Right ventricle myocardium inferior (tissue), 1 donor: ENCODE measurements at regions not wholly inside any gene's neighbourhood (a gene's known extent, or its start where the extent isn't known, plus 50 kb on each side); places are given as distances from the start of the nearest gene placed in this dataset.
A peak's percentile ranks its signal among the peaks of the same experiment; 100 is the strongest.
"Not testable (repeated sequence)": the region's sequence is repeated elsewhere in the genome, so short reads cannot be mapped to it uniquely, and the experiment has no call there.

Experiments used
- ATAC-seq: fragments of 200-7000 bp; cut with Tn5 transposase; one replicate; pipeline ENCODE4 v1.9.1; 2020; ENCODE audit warnings: mild to moderate bottlenecking, moderate library complexity
- DNase-seq: peaks from one replicate; pipeline ENCODE4 v3.0.0; 2021; ENCODE audit errors: missing footprints
- intact Hi-C: fragments of 100-400 bp; cut with DNase I; formaldehyde crosslinking; loops from one replicate; pipeline ENCODE4 v1.11.0; 2022
- donor health status: DM: no; HTN: yes; CAD: no; lungs with severe emphysema.

DNA sequence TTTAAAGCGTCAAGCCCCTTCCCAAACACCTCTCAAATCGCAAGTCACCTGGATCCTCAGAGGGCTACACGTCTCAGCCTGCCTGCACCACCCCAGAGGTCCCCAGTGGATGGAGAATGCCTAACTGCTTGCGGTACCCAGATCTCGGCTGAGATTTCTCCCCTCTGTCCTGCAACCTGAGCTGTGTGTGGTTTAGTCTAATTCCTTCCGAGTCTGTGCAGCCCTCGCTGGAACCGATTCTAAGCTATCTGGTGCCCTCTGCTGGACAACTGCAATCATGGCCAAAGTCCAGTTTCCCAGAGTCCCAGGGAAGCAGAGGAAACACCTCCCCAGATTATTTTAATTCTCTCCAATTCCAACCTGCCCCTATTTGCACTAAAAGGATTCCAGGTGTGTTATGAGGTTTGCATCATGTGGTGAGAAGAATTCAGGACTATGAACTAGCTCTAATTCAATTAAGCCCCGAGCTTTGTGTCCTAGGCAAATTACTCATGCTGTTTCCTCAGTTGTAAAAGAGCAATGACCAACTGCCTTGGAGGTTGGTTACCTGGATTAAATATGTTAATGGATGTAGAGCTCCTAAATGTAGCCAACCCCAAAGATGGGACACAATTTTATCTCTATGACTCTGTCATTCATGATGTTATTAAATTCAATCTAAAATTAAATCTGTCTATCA, 276.1 kb upstream of the NCKAP5 start:
- intact Hi-C loops, result loop anchor here (5.0 kb wide), 1 partner anchor 1297 kb away; no protein-coding TSS in a partner anchor
- ATAC-seq, result peak; percentile 54
- DNase-seq, result no peak

DNA sequence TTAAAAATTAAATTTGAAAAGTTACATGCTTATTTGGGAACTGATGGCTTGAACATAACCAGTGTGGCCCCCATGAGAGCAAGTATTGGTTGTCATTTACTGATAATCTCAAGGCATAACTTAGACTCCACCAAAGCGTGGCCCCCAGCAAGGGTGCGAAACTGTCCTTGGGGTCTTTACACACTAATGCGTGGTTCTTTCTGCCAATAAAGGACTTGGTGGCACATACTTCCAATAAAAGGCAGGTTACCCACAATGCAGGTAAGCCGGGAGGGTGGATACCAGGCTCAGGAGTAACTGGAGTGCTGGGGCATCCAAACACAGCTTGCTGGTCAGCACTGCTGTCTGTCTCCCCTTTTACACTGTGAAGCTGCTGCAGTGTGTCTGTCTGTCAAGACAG, 278.2 kb upstream of the NCKAP5 start:
- ATAC-seq (no peak), DNase-seq (no peak)
- intact Hi-C loops, result no loop called here

DNA sequence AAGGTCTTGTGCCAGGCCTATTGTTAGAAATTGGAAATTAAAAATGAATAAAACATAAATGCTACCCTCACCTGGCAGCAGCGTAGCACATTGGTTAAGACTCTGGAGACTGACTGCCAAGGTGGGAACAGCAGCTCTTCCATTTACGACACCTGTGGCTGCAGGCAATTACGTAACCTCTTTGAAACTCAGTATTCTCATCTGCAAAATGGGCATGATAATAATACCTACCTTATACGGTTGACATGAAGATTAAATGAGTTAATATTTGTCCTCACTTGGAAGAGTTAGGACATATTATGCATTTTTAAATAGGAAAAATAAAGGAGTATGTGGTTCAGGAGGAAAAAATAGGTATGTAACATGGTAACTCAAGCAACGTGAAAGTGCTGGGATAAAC, 279.3 kb upstream of the NCKAP5 start:
- intact Hi-C loops, result no loop called here
- ATAC-seq, result no peak

DNA sequence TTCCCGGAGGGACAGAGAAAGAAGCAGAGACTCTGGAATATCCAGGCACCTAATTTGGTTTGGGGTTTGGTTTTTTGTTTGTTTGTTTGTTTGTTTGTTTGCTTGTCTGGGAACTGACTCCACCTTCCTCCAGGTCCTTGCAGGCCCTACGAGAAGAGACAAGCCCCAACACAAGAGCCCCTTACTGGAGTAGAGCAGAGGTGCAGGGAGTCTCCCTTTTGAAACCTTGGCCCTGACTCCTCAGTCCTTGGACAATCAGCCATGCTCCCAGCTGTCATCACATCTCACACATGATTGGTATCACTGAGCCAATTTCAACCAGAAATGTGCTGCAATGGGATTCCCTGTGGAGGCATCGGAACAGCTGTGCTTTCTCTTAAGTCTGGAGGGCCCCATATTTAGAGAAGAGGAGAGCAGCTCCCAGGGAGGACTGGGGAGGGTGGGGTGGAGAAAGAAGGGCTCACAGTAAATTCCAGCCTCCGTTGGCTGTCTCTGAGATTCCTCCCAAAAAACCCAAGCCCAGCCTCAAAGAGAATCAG, 279.9 kb upstream of the NCKAP5 start:
- ATAC-seq (peak; percentile 76), DNase-seq (no peak)
- intact Hi-C loops, result no loop called here

More for the DNA sequence above, 279.3 kb upstream of the NCKAP5 start:
- DNase-seq, result no peak

DNA sequence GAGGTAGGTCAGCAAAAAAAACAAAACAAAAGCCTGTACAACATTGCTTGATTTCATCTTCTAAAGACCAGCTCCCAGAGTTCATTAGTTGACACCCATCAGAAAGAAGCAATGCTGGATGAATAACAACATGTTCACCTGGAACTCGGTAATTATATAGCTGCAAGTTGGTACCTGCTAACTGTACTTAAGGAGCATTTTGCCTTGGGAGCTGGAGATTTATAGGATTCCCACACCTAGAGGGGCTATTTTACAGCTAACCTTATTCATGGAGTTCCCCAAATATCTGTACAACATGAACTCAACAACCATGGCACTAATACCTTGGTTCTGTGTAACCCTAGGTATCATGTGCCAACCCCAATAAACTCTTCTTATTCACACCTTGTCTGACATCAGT, 281.1 kb upstream of the NCKAP5 start:
- intact Hi-C loops, result no loop called here
- ATAC-seq (no peak), DNase-seq (no peak)

DNA sequence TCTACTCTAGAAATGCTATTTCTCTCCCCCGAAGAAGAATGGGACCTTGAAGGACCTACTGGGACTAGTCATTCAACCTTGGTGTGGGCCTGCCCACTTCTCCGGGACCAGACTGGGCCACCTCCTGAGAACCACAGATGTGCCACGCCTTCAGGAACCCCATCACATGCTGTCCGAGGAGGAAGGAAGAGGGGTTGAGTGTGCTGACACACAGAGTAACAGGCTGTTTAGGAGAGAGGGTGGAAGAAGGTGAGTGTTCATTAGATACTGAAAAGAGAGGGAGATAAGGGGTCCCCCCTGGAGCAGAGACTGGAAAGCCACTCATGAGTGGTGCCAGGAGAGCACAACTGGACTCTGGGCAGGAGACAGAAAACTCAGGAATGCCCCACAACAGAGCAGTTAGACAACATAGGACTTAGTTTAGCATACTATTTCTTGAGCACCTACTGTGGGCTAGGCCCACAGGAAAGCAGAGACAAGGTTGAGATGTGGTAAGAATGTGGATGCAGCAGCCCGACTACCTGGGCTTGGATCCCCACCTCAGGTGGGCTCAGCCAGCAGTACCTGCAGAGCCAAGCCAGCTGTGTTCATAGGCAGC, 286.4 kb upstream of the NCKAP5 start:
- ATAC-seq (no peak), DNase-seq (no peak)
- intact Hi-C loops, result no loop called here

DNA sequence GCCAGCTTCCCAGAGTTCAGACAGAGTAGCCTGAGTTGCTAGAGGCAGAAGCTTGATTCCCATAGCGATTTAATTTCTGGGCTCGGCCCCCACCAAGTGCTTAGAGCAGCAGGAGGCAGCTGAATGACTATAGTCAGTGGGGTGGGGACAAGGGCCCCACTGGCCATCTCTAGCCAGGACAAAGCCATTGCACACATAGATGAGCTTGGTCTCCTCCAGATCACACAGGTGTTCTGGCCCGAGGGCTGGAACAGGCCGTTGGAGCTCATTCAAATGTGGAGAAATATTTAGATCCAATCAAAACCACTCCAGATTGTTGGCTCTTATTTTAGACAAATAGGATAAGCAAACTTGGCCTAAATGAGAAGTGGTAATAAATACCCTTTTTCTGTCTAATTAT, 287.3 kb upstream of the NCKAP5 start:
- ATAC-seq, result peak; percentile 23
- intact Hi-C loops, result no loop called here

DNA sequence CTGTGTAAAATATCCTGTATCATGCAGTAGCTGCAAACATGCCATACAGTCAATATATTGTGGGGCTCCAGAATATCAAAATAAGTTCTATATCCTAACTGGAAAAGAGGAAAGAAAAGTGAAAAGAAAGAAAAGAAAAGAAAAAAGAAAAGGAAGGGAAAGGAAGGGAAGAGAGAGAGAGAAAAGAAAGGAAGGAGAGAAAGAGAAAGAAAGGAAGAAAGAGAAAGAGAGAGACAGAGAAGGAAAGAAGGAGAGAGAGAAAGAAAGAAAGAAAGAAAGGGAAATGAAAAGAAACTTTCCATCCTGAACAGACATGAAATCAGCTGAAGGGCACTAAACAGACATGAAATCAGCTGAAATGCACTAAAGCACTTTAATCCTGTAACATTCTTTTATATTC, 288.4 kb upstream of the NCKAP5 start:
- intact Hi-C loops, result no loop called here
- ATAC-seq, result no peak
- DNase-seq, result no peak

More for the DNA sequence above, 287.3 kb upstream of the NCKAP5 start:
- no peak for DNase-seq

DNA sequence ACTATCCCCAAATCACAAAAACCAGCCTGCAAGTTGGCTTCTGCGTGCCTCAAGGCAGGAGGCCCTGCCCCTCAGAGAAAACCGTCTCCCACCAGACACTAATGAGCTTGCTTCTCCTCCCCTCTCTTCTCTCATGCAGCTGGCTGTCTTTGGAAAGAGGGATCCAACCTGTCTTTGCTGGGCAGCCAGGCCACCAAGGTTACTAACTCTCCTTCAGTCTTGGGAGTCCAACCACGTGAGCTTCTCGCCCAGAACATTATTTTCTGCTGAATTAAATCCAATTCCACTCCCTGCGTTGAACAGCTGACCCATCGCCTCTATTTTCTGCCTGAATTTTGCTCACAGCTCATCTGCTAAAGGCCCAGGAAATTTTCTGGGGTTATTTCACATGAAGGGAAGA, 291.3 kb upstream of the NCKAP5 start:
- no peak for ATAC-seq
- DNase-seq, result no peak
- intact Hi-C loops, result no loop called here

DNA sequence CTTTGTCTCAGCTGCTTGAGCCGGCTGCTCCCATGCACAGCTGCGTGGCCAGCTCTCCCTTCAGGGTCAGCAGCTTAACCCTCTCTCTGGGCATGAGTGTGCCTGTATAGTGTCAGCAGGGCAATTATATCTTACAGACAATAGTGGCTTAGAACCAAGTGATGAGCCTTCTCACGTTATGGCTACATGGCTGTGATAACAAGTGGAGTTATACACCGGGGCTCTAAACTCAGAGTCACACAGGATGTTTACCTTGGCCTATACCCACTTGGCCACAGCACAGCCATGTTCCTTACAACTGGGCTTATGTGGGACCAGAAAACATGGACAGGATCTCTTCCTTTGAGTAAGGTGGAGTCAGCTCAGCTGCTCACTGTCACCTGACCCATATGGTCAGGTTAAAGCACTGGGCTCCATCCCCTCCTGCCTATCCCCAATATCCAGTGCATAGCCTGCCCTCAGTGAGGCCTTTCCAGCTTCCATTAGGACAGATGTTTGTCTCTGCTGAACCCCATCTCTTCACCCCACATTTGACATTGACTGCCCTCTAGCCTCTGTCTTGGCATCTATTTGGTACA, 294.2 kb upstream of the NCKAP5 start:
- intact Hi-C loops, result no loop called here
- DNase-seq (no peak), ATAC-seq (no peak)

DNA sequence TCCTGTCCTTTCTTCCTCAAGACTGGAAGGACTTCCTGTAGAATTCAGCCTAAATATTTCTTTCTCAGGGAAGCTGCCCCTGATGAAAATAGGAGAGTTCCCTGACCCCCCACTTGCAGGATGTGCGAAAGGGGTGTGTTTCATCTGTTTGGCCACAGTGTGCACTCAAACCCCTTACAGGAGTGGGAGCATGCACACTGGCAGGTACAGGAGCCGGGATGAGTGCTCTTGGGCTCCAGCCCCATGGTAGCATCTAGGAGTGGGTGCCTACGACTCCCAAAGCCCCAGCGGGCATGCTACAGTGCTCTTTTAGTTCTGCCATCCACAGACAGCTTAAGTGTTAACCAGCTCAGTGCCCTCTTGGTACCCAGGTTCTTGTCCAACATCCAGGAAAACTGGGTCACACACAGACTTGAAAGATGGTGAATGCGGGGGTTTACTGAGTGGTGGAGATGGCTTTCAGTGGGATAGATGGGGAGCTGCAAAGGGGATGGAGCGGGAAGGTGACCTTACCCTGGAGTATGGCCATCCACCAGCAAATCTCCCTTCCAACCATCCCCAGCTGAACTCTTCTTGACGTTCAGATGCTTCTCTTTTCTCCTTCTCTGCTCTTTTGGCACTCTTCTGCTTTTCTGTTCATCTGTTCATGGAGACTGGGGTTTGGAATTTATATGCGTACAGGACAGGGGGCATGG, 295.0 kb upstream of the NCKAP5 start:
- intact Hi-C loops, result no loop called here
- no peak for ATAC-seq

DNA sequence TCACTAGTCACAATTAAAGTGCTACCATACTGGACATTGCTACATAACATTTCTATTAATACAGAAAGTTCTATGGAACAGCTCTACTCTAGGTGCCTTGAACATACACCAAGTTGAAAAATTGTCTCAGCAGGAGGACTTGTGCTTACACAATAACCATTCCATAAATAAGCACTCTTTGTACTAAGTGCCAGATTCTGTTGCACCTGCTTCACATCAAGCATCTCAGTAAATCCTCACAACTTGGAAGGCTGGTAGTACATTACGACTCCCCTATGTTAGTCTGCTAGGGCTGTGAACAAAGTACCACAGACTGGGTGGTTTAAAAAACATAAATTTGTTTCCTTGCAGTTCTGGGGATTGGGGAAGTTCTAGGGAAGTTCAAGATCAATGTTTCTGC, 296.9 kb upstream of the NCKAP5 start:
- intact Hi-C loops, result no loop called here
- DNase-seq (no peak), ATAC-seq (no peak)

More for the DNA sequence above, 295.0 kb upstream of the NCKAP5 start:
- no peak for DNase-seq

DNA sequence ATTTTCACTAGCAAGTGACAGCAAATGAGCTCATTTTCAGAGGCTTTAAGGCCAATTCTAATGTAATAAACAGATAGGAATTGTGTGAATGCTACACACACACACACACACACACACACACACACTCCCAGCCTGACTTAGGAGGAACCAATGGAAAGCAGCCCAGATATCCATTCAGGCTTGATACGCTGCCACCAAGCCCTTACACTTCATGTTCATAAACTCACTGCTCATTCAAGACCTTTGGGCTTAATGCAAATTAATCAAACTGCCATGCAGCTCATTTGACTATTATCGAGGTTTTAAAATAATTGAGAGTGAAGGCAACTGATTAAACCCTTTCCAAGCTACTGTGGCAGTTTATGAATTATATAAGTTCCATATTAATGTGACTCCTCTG, 298.9 kb upstream of the NCKAP5 start:
- DNase-seq (no peak), ATAC-seq (no peak)
- intact Hi-C loops, result no loop called here

DNA sequence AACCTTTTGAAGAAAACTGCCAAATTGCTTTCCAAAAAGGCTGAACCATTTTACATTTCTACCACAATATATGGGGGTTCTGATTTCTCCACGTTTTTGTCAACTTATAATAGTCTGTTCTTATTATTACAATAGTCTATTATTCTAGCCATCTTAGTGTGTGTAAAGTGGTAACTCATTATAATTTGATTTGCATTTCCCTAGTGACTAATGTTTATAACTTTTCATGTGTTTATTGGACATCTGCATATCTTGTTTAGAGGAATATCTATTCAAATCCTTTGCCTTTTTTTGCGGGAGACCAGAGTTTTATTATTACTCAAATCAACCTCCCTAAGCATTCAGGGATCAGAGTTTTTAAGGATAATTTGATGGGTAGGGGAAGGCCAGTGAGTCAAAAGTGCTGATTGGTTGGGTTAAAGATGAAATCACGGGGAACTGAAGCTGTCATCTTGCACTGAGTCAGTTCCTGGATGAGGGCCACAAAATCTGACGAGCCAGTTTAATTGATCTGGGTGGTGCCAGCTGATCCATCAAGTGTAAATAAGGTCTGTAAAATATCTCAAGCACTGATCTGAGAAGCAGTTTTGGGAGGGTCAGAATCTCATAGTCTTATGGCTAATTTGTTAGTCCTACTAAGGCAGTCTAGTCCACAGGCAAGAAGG, 303.4 kb upstream of the NCKAP5 start:
- ATAC-seq (no peak), DNase-seq (no peak)
- intact Hi-C loops, result no loop called here

DNA sequence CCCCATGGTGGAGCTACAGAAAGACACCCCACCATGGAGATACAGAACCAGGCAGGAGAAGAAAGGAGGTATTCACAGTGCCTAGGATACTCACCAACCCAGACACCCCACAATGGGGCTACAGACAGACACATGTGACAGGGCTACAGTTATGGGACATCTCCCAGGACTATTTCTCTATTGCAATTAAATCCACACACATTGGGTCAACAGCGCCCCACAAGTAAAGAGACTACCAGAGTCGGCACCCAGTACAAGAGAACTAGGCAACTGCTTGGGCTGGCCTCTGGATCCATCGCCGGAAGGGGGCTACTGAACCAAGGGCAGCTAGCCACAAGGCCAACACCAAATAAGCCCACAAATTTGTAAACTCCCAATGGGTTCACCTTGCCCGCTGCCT, 310.1 kb upstream of the NCKAP5 start:
- intact Hi-C loops, result no loop called here
- DNase-seq, result no peak
- ATAC-seq, result no peak

DNA sequence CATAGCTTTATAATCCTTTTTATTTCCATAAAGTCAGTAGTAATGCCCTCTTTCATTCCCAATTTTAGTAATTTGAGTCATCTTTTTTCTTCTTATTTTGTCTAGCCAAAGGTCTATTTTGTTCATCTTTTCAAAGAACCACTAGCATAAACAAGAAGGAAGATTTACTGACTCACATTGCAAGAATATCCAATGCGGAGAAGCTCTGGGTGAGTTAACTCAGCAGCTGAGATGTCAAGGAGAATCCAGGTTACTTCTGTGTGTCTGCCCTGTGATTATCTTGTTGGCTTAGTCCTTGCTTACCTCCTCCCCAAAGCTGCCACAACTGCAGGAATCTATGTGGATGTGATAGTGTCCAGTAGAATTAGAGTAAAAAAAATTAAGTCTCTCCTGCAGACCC, 311.4 kb upstream of the NCKAP5 start:
- DNase-seq (no peak), ATAC-seq (no peak)
- intact Hi-C loops, result loop anchor here (10.0 kb wide), 2 partner anchors 385 to 1015 kb away; no protein-coding TSS in a partner anchor

DNA sequence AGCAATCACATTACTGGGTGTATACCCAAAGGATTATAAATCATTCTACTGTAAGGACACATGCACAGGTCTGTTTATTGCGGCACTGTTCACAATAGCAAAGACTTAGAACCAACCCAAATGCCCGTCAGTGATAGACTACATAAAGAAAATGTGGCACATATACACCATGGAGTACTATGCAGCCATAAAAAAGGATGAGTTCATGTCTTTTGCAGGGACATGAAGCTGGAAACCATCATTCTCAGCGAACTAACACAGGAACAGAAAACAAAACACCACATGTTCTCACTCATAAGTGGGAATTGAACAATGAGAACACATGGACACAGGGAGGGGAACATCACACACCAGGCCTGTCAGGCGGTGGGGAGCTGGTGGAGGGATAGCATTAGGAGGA, 313.9 kb upstream of the NCKAP5 start:
- not testable (repeated sequence) for ATAC-seq, DNase-seq
- intact Hi-C loops, result loop anchor here (10.0 kb wide), 2 partner anchors 383 to 1013 kb away; no protein-coding TSS in a partner anchor

DNA sequence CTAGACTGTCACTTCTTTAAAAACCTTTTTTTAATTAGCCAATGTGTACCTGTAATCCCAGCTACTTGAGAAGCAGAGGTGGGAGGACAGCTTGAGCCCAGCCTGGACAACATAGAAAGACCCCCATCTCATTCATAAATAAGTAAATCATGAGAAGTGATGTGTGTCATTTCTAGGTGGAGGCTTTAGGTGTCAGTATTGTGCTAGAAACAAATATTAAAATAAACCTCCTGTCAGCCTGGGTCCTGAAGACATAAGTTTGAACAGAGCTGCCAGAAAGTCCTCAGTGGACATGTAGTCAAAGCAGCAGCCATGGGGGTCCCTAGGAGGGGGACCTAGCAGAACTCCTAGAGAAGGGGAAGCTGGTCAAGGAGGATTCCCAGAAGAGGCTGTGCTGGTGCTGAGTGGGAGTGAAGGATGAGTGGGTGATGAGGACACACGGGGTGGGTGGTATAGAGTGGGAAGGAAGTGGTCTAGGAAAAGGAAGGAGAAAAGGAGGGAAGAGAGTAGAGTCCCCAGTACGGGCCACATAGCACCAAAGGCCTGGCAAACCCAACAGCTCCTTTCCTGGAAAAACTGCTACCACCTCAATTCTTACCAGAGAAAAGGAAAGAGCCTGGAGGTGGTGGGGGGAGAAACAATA, 316.6 kb upstream of the NCKAP5 start:
- DNase-seq (no peak), ATAC-seq (no peak)
- intact Hi-C loops, result loop anchor here (5.0 to 10.0 kb wide), 5 partner anchors 107 to 1010 kb away; no protein-coding TSS in a partner anchor
